ENCODE measurements at regions not wholly inside any gene's neighbourhood (a gene's known extent, or its start where the extent isn't known, plus 50 kb on each side); places are given as distances from the start of the nearest gene placed in this dataset.

DNA sequence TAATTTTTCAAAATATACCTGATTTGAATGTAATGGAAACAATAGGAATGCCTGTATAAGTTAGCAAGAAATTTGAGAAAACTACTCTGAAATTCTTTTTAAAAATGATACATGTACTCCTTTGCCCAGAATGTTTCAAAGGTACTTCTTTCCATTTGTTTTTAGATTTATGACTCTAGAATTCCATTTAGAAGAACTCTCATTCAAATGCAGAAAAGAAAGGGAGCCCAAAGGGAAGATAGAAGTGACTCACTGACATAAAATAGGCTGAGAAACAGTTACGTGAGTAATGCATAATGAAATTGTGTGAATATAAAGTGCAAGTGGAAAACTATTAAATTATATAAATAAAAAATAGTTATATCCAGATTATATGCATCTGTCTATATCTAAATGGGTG is 926.3 kb downstream of the TAF11L14 start:
- Histone ChIP-seq H3K27me3 (no peaks in the 10 kb centered on the region), H3K36me3 (no peaks in the 10 kb centered on the region), H3K9me3 (no peaks in the 10 kb centered on the region), H3K4me3 (no peak overlapping the region), H3K27ac (no peak overlapping the region), H3K4me1 (no peaks in the 10 kb centered on the region)
- intact Hi-C loops (cut with DNase I) = no loop called here
- TF ChIP-seq, protein P1, sequence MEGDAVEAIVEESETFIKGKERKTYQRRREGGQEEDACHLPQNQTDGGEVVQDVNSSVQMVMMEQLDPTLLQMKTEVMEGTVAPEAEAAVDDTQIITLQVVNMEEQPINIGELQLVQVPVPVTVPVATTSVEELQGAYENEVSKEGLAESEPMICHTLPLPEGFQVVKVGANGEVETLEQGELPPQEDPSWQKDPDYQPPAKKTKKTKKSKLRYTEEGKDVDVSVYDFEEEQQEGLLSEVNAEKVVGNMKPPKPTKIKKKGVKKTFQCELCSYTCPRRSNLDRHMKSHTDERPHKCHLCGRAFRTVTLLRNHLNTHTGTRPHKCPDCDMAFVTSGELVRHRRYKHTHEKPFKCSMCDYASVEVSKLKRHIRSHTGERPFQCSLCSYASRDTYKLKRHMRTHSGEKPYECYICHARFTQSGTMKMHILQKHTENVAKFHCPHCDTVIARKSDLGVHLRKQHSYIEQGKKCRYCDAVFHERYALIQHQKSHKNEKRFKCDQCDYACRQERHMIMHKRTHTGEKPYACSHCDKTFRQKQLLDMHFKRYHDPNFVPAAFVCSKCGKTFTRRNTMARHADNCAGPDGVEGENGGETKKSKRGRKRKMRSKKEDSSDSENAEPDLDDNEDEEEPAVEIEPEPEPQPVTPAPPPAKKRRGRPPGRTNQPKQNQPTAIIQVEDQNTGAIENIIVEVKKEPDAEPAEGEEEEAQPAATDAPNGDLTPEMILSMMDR (IDR thresholded peaks at IDR 0.05) = no peak
- no peak for DNase-seq (ENCODE audit: low spot score in 2 of 2)

DNA sequence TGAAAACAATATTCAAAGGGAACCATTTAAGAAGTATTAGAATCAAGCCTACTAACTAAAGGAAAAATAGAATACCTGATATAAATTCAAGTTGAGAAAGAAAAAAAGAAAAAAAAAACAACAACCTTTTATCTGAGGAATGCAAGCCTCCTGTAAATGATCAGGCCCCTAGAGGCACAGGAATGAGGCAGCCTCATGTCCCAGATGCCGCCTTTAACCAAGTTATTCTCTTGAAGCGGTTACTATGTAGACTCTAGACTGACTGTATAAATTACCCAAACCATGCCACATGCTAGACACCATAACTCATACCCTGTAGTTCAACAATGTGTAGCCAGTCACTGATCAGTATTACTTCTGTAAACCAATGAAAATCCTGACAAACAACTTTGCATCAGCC is 929.6 kb downstream of the TAF11L14 start:
- H3K4me1 ChIP-seq = no peaks in the 10 kb centered on the region
- H3K27me3 ChIP-seq = no peaks in the 10 kb centered on the region
- intact Hi-C loops (cut with DNase I) = no loop called here
- TF ChIP-seq, protein P1 (IDR thresholded peaks at IDR 0.05) = no peak
- H3K27ac ChIP-seq = no peak overlapping the region
- H3K4me3 ChIP-seq = no peak overlapping the region
- no peaks in the 10 kb centered on the region for H3K36me3 ChIP-seq
- no peak for DNase-seq (ENCODE audit: low spot score in 2 of 2)
- H3K9me3 ChIP-seq = no peaks in the 10 kb centered on the region

DNA sequence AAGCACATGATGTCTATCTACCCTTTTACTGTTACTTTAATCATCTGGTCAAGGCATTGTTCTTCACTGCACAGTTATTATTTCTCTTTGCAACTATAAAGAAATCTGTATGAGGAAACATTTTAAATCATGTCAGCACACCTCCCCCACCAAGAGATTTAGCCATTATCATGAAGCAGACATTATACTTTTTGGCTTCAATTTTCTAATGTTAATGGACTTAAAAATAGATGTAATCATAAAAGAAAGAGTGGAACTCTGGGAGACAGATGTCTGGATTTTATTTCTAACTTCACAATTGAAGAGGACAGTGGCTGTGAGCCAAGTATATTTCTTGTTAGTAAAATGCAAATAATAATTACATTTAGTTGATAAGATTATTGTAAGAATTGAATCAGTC is 932.4 kb downstream of the TAF11L14 start:
- intact Hi-C loops (cut with DNase I) = no loop called here
- DNase-seq (ENCODE audit: low spot score in 2 of 2) = no peak
- Histone ChIP-seq H3K27ac (no peak overlapping the region), H3K4me1 (no peaks in the 10 kb centered on the region), H3K36me3 (no peaks in the 10 kb centered on the region), H3K9me3 (no peaks in the 10 kb centered on the region), H3K4me3 (no peak overlapping the region), H3K27me3 (no peaks in the 10 kb centered on the region)
- TF ChIP-seq, protein P1 (IDR thresholded peaks at IDR 0.05) = no peak

DNA sequence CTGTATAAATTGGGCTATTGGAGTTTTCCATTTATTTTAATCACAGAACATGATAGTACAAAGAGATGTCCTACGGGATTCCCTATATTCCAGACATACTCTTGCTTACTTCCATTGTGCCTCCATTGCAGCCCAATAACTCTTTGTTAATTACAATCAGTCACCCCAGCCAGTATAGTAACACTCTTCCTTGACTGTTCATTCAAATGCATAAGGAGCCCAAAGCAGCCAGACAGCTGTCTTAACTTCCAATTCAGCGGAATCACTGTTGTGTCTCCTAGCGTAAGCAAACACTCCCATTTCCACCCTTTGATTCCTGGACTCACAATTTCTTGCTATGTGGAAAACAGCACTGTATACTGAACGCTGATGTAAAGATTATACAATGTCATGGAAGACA is 942.3 kb downstream of the TAF11L14 start:
- intact Hi-C loops (cut with DNase I) = no loop called here
- TF ChIP-seq, protein P1 (IDR thresholded peaks at IDR 0.05) = no peak
- no peaks in the 10 kb centered on the region for H3K27me3 ChIP-seq
- no peak for DNase-seq (ENCODE audit: low spot score in 2 of 2)
- H3K36me3 ChIP-seq = no peaks in the 10 kb centered on the region
- no peaks in the 10 kb centered on the region for H3K9me3 ChIP-seq
- H3K27ac ChIP-seq = no peak overlapping the region
- H3K4me1 ChIP-seq = no peaks in the 10 kb centered on the region
- no peak overlapping the region for H3K4me3 ChIP-seq

DNA sequence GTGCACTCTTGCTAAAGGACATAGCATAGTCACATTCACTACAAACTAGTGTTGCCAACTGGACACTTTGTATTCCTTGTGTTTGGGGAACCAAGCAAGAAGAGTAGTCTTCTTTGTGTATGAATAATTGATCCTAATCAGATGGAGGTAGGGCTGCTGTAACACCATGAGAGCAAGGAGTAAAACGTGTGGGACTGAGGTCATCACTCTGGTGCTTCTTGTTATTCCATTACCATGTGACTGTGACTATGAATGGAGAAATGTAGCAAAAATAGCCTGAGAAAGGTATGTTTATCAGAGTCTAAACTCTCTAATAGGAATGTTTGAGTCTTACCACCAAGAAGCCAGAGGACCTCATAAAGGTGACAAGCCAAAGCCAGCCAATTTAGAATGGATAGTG is 966.9 kb downstream of the TAF11L14 start:
- Histone ChIP-seq H3K9me3 (no peaks in the 10 kb centered on the region), H3K27me3 (no peaks in the 10 kb centered on the region), H3K4me1 (no peaks in the 10 kb centered on the region), H3K27ac (no peak overlapping the region), H3K4me3 (no peak overlapping the region), H3K36me3 (no peaks in the 10 kb centered on the region)
- DNase-seq (ENCODE audit: low spot score in 2 of 2) = no peak
- TF ChIP-seq, protein P1 (IDR thresholded peaks at IDR 0.05) = no peak
- intact Hi-C loops (cut with DNase I) = no loop called here

DNA sequence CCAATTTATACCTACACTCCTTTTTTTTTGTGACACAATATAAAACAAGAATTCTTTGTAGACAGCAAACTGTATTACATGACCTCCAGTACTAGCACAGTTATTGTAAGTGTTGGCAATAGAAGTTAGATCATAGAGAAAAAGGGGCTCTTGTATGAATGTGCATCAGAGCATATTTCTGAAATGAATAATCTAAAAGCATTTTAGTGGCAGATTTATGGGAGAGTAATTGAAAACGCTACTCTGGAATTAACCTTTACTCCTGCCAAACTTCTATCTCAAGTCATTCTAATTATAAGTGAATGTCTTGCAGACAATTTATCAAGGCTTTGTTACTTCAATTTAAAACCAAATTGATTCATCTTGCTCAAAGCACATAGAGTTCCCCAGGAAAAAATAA is 968.1 kb downstream of the TAF11L14 start:
- Histone ChIP-seq H3K36me3 (no peaks in the 10 kb centered on the region), H3K4me3 (no peak overlapping the region), H3K27me3 (no peaks in the 10 kb centered on the region), H3K4me1 (no peaks in the 10 kb centered on the region), H3K9me3 (no peaks in the 10 kb centered on the region), H3K27ac (no peak overlapping the region)
- TF ChIP-seq, protein P1 (IDR thresholded peaks at IDR 0.05) = no peak
- DNase-seq (ENCODE audit: low spot score in 2 of 2) = no peak
- intact Hi-C loops (cut with DNase I) = no loop called here
